ENCODE measurements at regions not wholly inside any gene's neighbourhood (a gene's known extent, or its start where the extent isn't known, plus 50 kb on each side); places are given as distances from the start of the nearest gene placed in this dataset.

DNA sequence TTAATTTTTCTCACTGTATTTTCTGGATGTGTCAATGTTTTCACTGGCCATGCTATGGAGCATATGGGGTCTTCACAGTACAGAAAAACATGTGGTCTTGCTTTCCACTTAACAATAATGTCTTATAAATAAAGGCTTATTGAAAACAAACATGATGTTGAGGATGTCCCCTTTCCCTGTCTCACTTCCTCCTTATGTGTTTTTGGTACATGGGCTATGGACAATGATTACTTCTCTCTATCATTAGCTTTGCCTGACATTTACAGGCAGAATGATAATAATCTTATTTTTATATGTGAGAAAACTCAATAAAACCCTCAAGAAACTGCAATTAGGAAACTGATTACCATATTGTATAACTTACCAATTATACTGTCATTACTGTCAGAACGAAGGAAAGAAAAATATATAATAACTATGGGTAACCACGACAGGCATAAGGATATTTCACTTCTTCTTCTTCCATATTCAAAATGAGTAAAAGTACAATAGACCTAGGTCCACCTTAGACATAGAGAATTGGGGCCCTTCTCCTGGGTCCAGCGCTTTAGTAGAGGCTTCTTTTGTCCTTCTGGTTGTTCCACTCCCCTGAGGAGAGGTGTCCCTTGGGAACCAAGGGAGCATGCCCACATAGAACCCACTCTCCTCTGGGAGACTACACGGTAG lies 375.0 kb downstream of the MAN2A1 start:
- DNase-seq (no peak), ATAC-seq (no peak)
- Histone ChIP-seq H3K9me3 (ENCODE audit: control insufficient read depth in 2 of 3, low read length in 3 of 3) (no peaks in the 10 kb centered on the region), H3K36me3 (ENCODE audit: control insufficient read depth in 2 of 3, insufficient read depth in 3 of 3, low read length in 3 of 3) (no peaks in the 10 kb centered on the region), H3K27me3 (ENCODE audit: control insufficient read depth in 2 of 2, insufficient read depth in 2 of 2, low read length in 2 of 2) (no peaks in the 10 kb centered on the region), H3K4me1 (ENCODE audit: control insufficient read depth in 2 of 2, insufficient read depth in 2 of 2, low read length in 2 of 2) (peaks cover 0 to 13% of the 10 kb centered on the region in 2 donors), H3K27ac (ENCODE audit: low read depth, low read length) (no peak overlapping the region), H3K4me3 (ENCODE audit: low read length) (no peak overlapping the region)
- Mint-ChIP-seq H3K9me3 (peaks cover 2 to 21% (median 6%) of the 10 kb centered on the region in 11 donors), H3K4me1 (peaks cover 8 to 33% (median 23%) of the 10 kb centered on the region in 7 donors), H3K4me3 (no peak overlapping the region), H3K27me3 (no peaks in the 10 kb centered on the region), H3K36me3 (peaks cover 0 to 6% (median 3%) of the 10 kb centered on the region in 5 donors), H3K27ac (no peak overlapping the region)
- intact Hi-C loops (cut with micrococcal nuclease): no loop called here
- POLR2A ChIA-PET: interaction anchor here (2.0 kb wide), 1 partner anchor 10 kb away, joined by 5 read pairs; no protein-coding TSS in a partner anchor
- CTCF ChIA-PET: interaction anchor here (0.6 to 0.9 kb wide), 2 partner anchors 10 to 38 kb away, joined by 3 read pairs; no protein-coding TSS in a partner anchor

DNA sequence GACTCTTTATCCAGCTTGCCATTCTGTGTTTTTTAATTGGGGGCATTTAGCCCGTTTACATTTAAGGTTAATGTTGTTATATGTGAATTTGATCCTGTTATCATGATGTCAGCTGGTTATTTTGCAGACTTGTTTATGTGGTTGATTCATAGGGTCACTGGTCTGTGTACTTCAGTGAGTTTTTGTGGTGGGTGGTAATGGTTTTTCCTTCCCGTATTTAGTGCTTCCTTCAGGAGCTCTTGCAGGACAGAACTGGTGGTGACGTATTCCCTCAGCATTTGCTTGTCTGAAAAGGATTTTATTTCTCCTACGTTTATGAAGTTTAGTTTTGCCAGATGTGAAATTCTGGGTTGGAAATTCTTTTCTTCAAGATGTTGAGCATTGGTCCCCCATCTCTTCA lies 381.1 kb downstream of the MAN2A1 start:
- no peaks in the 10 kb centered on the region for H3K27me3 ChIP-seq (ENCODE audit: control insufficient read depth in 2 of 2, insufficient read depth in 2 of 2, low read length in 2 of 2)
- CTCF ChIA-PET: no interaction called here
- Mint-ChIP-seq H3K27me3 (peaks cover 0 to 5% (median 0%) of the 10 kb centered on the region in 5 donors), H3K4me1 (peaks cover 0 to 10% (median 4%) of the 10 kb centered on the region in 7 donors), H3K36me3 (peaks cover 16 to 45% (median 19%) of the 10 kb centered on the region in 5 donors), H3K4me3 (no peak overlapping the region), H3K27ac (no peak overlapping the region), H3K9me3 (peaks cover 16 to 70% (median 31%) of the 10 kb centered on the region in 11 donors)
- DNase-seq: no peak
- ATAC-seq: no peak
- no peak overlapping the region for H3K4me3 ChIP-seq (ENCODE audit: low read length)
- no peaks in the 10 kb centered on the region for H3K36me3 ChIP-seq (ENCODE audit: control insufficient read depth in 2 of 3, insufficient read depth in 3 of 3, low read length in 3 of 3)
- intact Hi-C loops (cut with micrococcal nuclease): no loop called here
- H3K4me1 ChIP-seq (ENCODE audit: control insufficient read depth in 2 of 2, insufficient read depth in 2 of 2, low read length in 2 of 2): no peaks in the 10 kb centered on the region
- no peak overlapping the region for H3K27ac ChIP-seq (ENCODE audit: low read depth, low read length)
- peaks cover 0 to 10% (median 0%) of the 10 kb centered on the region in 3 experiments for H3K9me3 ChIP-seq (ENCODE audit: control insufficient read depth in 2 of 3, low read length in 3 of 3)
- POLR2A ChIA-PET: no interaction called here

DNA sequence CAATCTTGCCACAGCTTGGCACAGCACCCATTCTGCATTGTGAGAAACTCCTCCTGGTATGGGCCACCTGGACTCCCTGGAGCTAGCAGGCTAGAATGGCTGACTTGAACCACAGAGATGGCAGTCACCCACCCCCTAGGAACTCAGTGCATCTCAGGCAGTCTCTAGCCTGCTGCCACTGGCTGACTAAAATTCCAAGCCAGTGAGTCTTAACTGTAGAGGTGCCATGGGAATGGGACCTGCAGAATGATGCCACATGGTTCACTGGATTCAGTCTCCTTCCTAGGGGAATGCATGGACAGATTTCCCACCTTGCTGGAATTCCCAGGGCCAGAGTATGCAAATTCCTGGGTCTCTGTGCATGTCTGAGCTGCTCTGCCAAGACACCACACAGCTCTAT lies 382.9 kb downstream of the MAN2A1 start:
- no peak overlapping the region for H3K27ac ChIP-seq (ENCODE audit: low read depth, low read length)
- ChIA-PET POLR2A (interaction anchor here (0.6 kb wide), 1 partner anchor 87 kb away, joined by 3 read pairs; no protein-coding TSS in a partner anchor), CTCF (interaction anchor here (0.6 kb wide), 1 partner anchor 139 kb away, joined by 3 read pairs; no protein-coding TSS in a partner anchor)
- Mint-ChIP-seq H3K4me3 (no peak overlapping the region), H3K9me3 (peaks cover 16 to 66% (median 32%) of the 10 kb centered on the region in 11 donors), H3K27me3 (peaks cover 0 to 5% (median 0%) of the 10 kb centered on the region in 5 donors), H3K36me3 (peaks cover 16 to 46% (median 19%) of the 10 kb centered on the region in 5 donors), H3K4me1 (peaks cover 0 to 10% (median 2%) of the 10 kb centered on the region in 7 donors), H3K27ac (no peak overlapping the region)
- no peaks in the 10 kb centered on the region for H3K4me1 ChIP-seq (ENCODE audit: control insufficient read depth in 2 of 2, insufficient read depth in 2 of 2, low read length in 2 of 2)
- no peak overlapping the region for H3K4me3 ChIP-seq (ENCODE audit: low read length)
- H3K36me3 ChIP-seq (ENCODE audit: control insufficient read depth in 2 of 3, insufficient read depth in 3 of 3, low read length in 3 of 3): no peaks in the 10 kb centered on the region
- ATAC-seq (no peak), DNase-seq (no peak)
- no peaks in the 10 kb centered on the region for H3K27me3 ChIP-seq (ENCODE audit: control insufficient read depth in 2 of 2, insufficient read depth in 2 of 2, low read length in 2 of 2)
- peaks cover 0 to 10% (median 0%) of the 10 kb centered on the region in 3 experiments for H3K9me3 ChIP-seq (ENCODE audit: control insufficient read depth in 2 of 3, low read length in 3 of 3)
- intact Hi-C loops (cut with micrococcal nuclease): no loop called here

DNA sequence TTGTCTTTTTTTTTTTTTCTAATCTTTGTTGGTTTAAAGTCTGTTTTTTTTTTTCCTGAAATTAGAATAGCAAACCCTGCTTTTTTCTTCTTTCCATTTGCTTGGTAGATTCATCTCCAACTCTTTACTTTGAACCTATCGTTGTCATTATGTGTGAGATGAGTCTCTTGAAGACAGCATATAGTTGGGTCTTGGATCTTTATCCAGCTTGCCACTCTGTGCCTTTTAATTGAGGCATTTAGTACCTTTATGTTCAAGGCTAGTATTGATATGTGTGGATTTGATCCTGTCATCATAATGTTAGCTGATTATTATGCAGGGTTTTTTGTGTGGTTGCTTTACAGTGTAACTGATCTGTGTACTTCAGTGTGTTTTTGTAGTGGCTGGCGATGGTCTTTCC lies 383.8 kb downstream of the MAN2A1 start:
- H3K36me3 Mint-ChIP-seq: peaks cover 14 to 46% (median 19%) of the 10 kb centered on the region in 5 donors
- no peaks in the 10 kb centered on the region for H3K4me1 ChIP-seq (ENCODE audit: control insufficient read depth in 2 of 2, insufficient read depth in 2 of 2, low read length in 2 of 2)

DNA sequence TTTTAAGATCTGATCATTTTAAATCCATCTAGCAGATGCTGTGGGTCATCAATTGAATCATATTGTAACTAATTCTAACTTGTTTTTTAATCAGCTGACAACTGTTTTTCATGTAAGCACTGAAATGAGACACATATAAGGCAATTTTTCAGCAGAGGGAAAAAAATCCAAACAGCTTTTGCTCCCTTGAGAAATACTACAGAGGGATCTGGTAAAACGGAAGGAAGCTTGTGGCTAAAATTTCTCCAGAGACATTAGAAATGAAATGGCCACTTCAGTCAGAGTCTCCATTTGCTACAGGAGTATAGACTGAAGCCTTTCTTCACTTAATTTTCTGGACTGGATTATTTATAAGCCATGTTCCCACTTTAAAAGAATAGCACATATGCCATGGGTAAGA lies 385.9 kb downstream of the MAN2A1 start:
- no peak overlapping the region for H3K4me3 Mint-ChIP-seq
- H3K27ac ChIP-seq (ENCODE audit: low read depth, low read length): no peak overlapping the region
- no peak for ATAC-seq
- H3K4me1 ChIP-seq (ENCODE audit: control insufficient read depth in 2 of 2, insufficient read depth in 2 of 2, low read length in 2 of 2): no peaks in the 10 kb centered on the region
- no peak overlapping the region for H3K27ac Mint-ChIP-seq
- CTCF ChIA-PET: no interaction called here
- peaks cover 0 to 10% (median 0%) of the 10 kb centered on the region in 3 experiments for H3K9me3 ChIP-seq (ENCODE audit: control insufficient read depth in 2 of 3, low read length in 3 of 3)
- H3K27me3 ChIP-seq (ENCODE audit: control insufficient read depth in 2 of 2, insufficient read depth in 2 of 2, low read length in 2 of 2): no peaks in the 10 kb centered on the region
- POLR2A ChIA-PET: no interaction called here
- no peaks in the 10 kb centered on the region for H3K36me3 ChIP-seq (ENCODE audit: control insufficient read depth in 2 of 3, insufficient read depth in 3 of 3, low read length in 3 of 3)
- DNase-seq: no peak
- H3K36me3 Mint-ChIP-seq: peaks cover 10 to 37% (median 19%) of the 10 kb centered on the region in 5 donors
- H3K4me1 Mint-ChIP-seq: no peaks in the 10 kb centered on the region
- peaks cover 6 to 39% (median 24%) of the 10 kb centered on the region in 11 donors for H3K9me3 Mint-ChIP-seq
- intact Hi-C loops (cut with micrococcal nuclease): no loop called here
- H3K4me3 ChIP-seq (ENCODE audit: low read length): no peak overlapping the region
- H3K27me3 Mint-ChIP-seq: peaks cover 0 to 5% (median 0%) of the 10 kb centered on the region in 5 donors

More for the DNA sequence above, 383.8 kb downstream of the MAN2A1 start:
- ChIA-PET POLR2A (no interaction called here), CTCF (interaction anchor here (0.6 kb wide), 1 partner anchor 462 kb away, joined by 3 read pairs; no protein-coding TSS in a partner anchor)
- peaks cover 0 to 10% (median 0%) of the 10 kb centered on the region in 3 experiments for H3K9me3 ChIP-seq (ENCODE audit: control insufficient read depth in 2 of 3, low read length in 3 of 3)
- Mint-ChIP-seq H3K4me1 (peaks cover 0 to 5% (median under 1%) of the 10 kb centered on the region in 7 donors), H3K27ac (no peak overlapping the region), H3K4me3 (no peak overlapping the region), H3K9me3 (peaks cover 16 to 61% (median 30%) of the 10 kb centered on the region in 11 donors), H3K27me3 (peaks cover 0 to 5% (median 0%) of the 10 kb centered on the region in 5 donors)
- no peak overlapping the region for H3K27ac ChIP-seq (ENCODE audit: low read depth, low read length)
- no peak overlapping the region for H3K4me3 ChIP-seq (ENCODE audit: low read length)
- no peaks in the 10 kb centered on the region for H3K36me3 ChIP-seq (ENCODE audit: control insufficient read depth in 2 of 3, insufficient read depth in 3 of 3, low read length in 3 of 3)
- ATAC-seq (no peak), DNase-seq (no peak)
- intact Hi-C loops (cut with micrococcal nuclease): no loop called here
- H3K27me3 ChIP-seq (ENCODE audit: control insufficient read depth in 2 of 2, insufficient read depth in 2 of 2, low read length in 2 of 2): no peaks in the 10 kb centered on the region

DNA sequence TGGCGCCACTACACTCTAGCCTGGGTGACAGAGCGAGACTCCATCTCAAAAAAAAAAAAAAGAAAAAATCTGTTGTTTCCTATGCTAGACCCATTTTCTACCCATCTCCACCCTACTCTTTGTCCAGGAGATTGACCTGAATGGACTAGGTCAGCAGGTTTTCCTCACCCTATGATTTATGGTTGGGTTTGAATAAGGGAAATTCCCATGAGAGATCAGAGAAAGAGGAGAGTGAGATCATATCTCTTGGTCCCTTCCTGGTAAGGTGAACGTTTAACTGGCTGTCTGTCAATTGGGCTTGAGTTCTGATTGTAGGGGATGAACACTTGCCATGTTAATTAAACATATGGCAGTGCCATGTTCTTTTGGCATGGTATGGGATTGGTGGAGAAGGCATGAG lies 387.4 kb downstream of the MAN2A1 start:
- Mint-ChIP-seq H3K4me1 (no peaks in the 10 kb centered on the region), H3K27me3 (peaks cover 0 to 5% (median 0%) of the 10 kb centered on the region in 5 donors), H3K9me3 (peaks cover 6 to 30% (median 16%) of the 10 kb centered on the region in 11 donors), H3K27ac (no peak overlapping the region), H3K36me3 (peaks cover 5 to 30% (median 12%) of the 10 kb centered on the region in 5 donors), H3K4me3 (no peak overlapping the region)
- Histone ChIP-seq H3K4me1 (ENCODE audit: control insufficient read depth in 2 of 2, insufficient read depth in 2 of 2, low read length in 2 of 2) (no peaks in the 10 kb centered on the region), H3K27me3 (ENCODE audit: control insufficient read depth in 2 of 2, insufficient read depth in 2 of 2, low read length in 2 of 2) (no peaks in the 10 kb centered on the region), H3K4me3 (ENCODE audit: low read length) (no peak overlapping the region), H3K36me3 (ENCODE audit: control insufficient read depth in 2 of 3, insufficient read depth in 3 of 3, low read length in 3 of 3) (no peaks in the 10 kb centered on the region), H3K27ac (ENCODE audit: low read depth, low read length) (no peak overlapping the region), H3K9me3 (ENCODE audit: control insufficient read depth in 2 of 3, low read length in 3 of 3) (peaks cover 0 to 10% (median 0%) of the 10 kb centered on the region in 3 experiments)
- ChIA-PET CTCF (no interaction called here), POLR2A (no interaction called here)
- ATAC-seq (no peak), DNase-seq (no peak)
- intact Hi-C loops (cut with micrococcal nuclease): no loop called here
